Pulmonary artery endothelial cell (primary cell): ENCODE measurements at regions not wholly inside any gene's neighbourhood (a gene's known extent, or its start where the extent isn't known, plus 50 kb on each side); places are given as distances from the start of the nearest gene placed in this dataset.

Experiments used
- DNase-seq: peaks from one replicate; pipeline ENCODE4 v3.0.0-alpha.2; 2011; ENCODE audit warnings: low read depth, low spot score

- no peak for DNase-seq
Measured at GRCh38 chr20:57076951-57077350, 189.5 kb downstream of the BMP7 start.

GRCh38 chr20:57078116-57078515 lies 188.3 kb downstream of the BMP7 start:
- DNase-seq: no peak

- no peak for DNase-seq
Measured at GRCh38 chr20:57079031-57080005, 187.1 kb downstream of the BMP7 start.

GRCh38 chr20:57080796-57081195 lies 185.6 kb downstream of the BMP7 start:
- DNase-seq: no peak

GRCh38 chr20:57082357-57082945 lies 184.0 kb downstream of the BMP7 start:
- no peak for DNase-seq

- no peak for DNase-seq
Measured at GRCh38 chr20:57083072-57083471, 183.4 kb downstream of the BMP7 start.

- DNase-seq: no peak
Measured at GRCh38 chr20:57086066-57086465, 180.4 kb downstream of the BMP7 start.

- DNase-seq: no peak
Measured at GRCh38 chr20:57087102-57087501, 179.3 kb downstream of the BMP7 start.

- DNase-seq: no peak
Measured at GRCh38 chr20:57087705-57088104, 178.7 kb downstream of the BMP7 start.

- DNase-seq: no peak
Measured at GRCh38 chr20:57088436-57088835, 178.0 kb downstream of the BMP7 start.

GRCh38 chr20:57089699-57090144 lies 176.7 kb downstream of the BMP7 start:
- DNase-seq: no peak

GRCh38 chr20:57090590-57091560 lies 175.6 kb downstream of the BMP7 start:
- no peak for DNase-seq

GRCh38 chr20:57091748-57092111 lies 174.7 kb downstream of the BMP7 start:
- DNase-seq: no peak

- DNase-seq: no peak
Measured at GRCh38 chr20:57092112-57092899, 174.1 kb downstream of the BMP7 start.

- DNase-seq: no peak
Measured at GRCh38 chr20:57092900-57093530, 173.4 kb downstream of the BMP7 start.

- no peak for DNase-seq
Measured at GRCh38 chr20:57093766-57094165, 172.7 kb downstream of the BMP7 start.

- no peak for DNase-seq
Measured at GRCh38 chr20:57094252-57094891, 172.1 kb downstream of the BMP7 start.

- DNase-seq: no peak
Measured at GRCh38 chr20:57094991-57095390, 171.4 kb downstream of the BMP7 start.

GRCh38 chr20:57095426-57095825 lies 171.0 kb downstream of the BMP7 start:
- no peak for DNase-seq
